ENCODE measurements at regions not wholly inside any gene's neighbourhood (a gene's known extent, or its start where the extent isn't known, plus 50 kb on each side); places are given as distances from the start of the nearest gene placed in this dataset.

GRCh38 chr15:96581371-96581770 lies 250.9 kb downstream of the NR2F2 start:
- TF ChIP-seq, protein P1, sequence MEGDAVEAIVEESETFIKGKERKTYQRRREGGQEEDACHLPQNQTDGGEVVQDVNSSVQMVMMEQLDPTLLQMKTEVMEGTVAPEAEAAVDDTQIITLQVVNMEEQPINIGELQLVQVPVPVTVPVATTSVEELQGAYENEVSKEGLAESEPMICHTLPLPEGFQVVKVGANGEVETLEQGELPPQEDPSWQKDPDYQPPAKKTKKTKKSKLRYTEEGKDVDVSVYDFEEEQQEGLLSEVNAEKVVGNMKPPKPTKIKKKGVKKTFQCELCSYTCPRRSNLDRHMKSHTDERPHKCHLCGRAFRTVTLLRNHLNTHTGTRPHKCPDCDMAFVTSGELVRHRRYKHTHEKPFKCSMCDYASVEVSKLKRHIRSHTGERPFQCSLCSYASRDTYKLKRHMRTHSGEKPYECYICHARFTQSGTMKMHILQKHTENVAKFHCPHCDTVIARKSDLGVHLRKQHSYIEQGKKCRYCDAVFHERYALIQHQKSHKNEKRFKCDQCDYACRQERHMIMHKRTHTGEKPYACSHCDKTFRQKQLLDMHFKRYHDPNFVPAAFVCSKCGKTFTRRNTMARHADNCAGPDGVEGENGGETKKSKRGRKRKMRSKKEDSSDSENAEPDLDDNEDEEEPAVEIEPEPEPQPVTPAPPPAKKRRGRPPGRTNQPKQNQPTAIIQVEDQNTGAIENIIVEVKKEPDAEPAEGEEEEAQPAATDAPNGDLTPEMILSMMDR (IDR thresholded peaks at IDR 0.05; ENCODE audit: insufficient read depth, low read depth, low read length), result no peak
- no peak for DNase-seq (ENCODE audit: low read depth)

GRCh38 chr15:96582473-96582872 lies 252.0 kb downstream of the NR2F2 start:
- DNase-seq (ENCODE audit: low read depth), result no peak
- TF ChIP-seq, protein P1 (IDR thresholded peaks at IDR 0.05; ENCODE audit: insufficient read depth, low read depth, low read length), result no peak
- no peak overlapping the region for H3K4me3 ChIP-seq (ENCODE audit: low read depth, low read length)

More at GRCh38 chr15:96581371-96581770, 250.9 kb downstream of the NR2F2 start:
- no peak overlapping the region for H3K4me3 ChIP-seq (ENCODE audit: low read depth, low read length)

- H3K4me3 ChIP-seq (ENCODE audit: low read depth, low read length), result no peak overlapping the region
- DNase-seq (ENCODE audit: low read depth), result no peak
- TF ChIP-seq, protein P1 (IDR thresholded peaks at IDR 0.05; ENCODE audit: insufficient read depth, low read depth, low read length), result no peak
Measured at GRCh38 chr15:96583671-96584070, 253.2 kb downstream of the NR2F2 start.

- TF ChIP-seq, protein P1 (IDR thresholded peaks at IDR 0.05; ENCODE audit: insufficient read depth, low read depth, low read length), result peak; percentile 40
- no peak overlapping the region for H3K4me3 ChIP-seq (ENCODE audit: low read depth, low read length)
- DNase-seq (ENCODE audit: low read depth), result peak; percentile 27
Measured at GRCh38 chr15:96585484-96586386, 255.2 kb downstream of the NR2F2 start.

DNA sequence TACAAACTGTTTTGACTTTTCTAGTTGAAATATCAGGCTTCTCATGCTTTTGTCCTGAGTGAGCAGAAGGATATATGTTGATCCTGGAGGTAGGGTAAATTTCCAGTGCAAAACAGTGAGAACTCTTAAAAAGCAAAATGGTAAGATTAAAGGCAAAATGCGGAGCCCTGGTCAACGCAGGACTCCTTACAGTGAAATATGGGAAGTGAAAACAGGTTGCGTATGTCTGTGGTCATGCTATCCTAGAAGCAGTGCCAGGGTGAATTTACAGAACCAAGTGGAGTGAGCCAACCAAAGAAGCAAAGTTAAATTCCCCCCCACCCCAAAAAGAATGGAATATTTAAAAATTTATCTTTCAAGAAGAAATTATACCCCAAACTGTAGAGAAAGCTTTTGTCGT lies 256.4 kb downstream of the NR2F2 start:
- no peak for DNase-seq (ENCODE audit: low read depth)
- TF ChIP-seq, protein P1 (IDR thresholded peaks at IDR 0.05; ENCODE audit: insufficient read depth, low read depth, low read length), result no peak
- no peak overlapping the region for H3K4me3 ChIP-seq (ENCODE audit: low read depth, low read length)

DNA sequence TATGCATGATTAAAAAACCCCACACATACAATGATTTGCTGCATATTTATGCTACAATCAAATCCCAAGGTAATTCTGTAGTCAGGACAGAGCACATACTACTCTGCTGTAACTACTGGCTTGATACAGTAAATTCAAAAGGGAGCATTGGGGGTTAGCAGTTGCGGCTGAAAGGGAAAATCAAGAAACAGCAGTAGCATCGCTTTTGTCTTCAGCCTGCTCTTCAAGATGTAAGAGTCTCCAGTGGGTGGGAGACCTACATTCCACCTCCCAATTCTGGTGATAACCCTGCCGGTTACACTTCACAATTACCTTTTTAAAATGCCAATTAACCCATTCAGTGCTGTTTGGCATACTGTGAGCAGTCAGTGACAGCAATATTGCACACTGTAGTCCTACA lies 259.4 kb downstream of the NR2F2 start:
- H3K4me3 ChIP-seq (ENCODE audit: low read depth, low read length), result no peak overlapping the region
- TF ChIP-seq, protein P1 (IDR thresholded peaks at IDR 0.05; ENCODE audit: insufficient read depth, low read depth, low read length), result no peak

More for the DNA sequence above, 259.4 kb downstream of the NR2F2 start:
- DNase-seq (ENCODE audit: low read depth), result no peak

Data from fibroblast of villous mesenchyme (primary cell).